ENCODE measurements at regions not wholly inside any gene's neighbourhood (a gene's known extent, or its start where the extent isn't known, plus 50 kb on each side); places are given as distances from the start of the nearest gene placed in this dataset.

DNA sequence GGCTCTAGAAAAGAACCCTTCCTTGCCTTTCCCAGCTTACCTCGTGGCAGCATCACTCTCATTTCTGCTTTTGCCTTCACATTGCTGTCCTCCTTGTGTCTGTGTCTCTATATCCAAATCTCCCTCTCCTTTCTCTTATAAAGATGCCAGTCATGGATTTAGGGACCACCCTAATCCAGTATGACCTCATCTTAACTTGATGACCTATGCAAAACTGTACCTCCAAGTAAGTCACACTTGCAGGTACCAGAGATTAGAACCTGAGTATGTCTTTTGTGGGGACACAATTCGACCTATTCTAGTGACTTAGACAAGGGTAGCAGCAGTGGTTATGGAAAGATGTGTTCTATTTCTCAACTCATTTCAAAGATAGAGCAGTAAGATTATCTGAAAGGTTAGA is 160.1 kb downstream of the HMHB1 start:
- H3K27me3 ChIP-seq (ENCODE audit: control insufficient read depth in 1 of 2, insufficient read depth in 1 of 2, low read length in 2 of 2): no peaks in the 10 kb centered on the region
- DNase-seq: no peak
- no peak overlapping the region for H2AK5ac ChIP-seq (ENCODE audit: low read length, severe bottlenecking)
- H3K79me1 ChIP-seq (replicated peaks; ENCODE audit: low read length, poor library complexity, severe bottlenecking): no peaks in the 10 kb centered on the region
- H3K27ac ChIP-seq (ENCODE audit: low read length, poor library complexity, severe bottlenecking): no peak overlapping the region
- H4K91ac ChIP-seq (ENCODE audit: low read length): no peak overlapping the region
- no peak overlapping the region for H2BK120ac ChIP-seq (ENCODE audit: low read depth, low read length)
- no peak overlapping the region for H3K18ac ChIP-seq (ENCODE audit: low read depth in 1 of 2, low read length in 2 of 2)
- no peaks in the 10 kb centered on the region for H3K4me1 ChIP-seq (ENCODE audit: control insufficient read depth, insufficient read depth, low read depth, low read length)
- H2AFZ ChIP-seq (ENCODE audit: low read depth, low read length): no peak overlapping the region
- no peak overlapping the region for H3K9ac ChIP-seq (ENCODE audit: low read length)
- H4K8ac ChIP-seq (ENCODE audit: low read length): no peak overlapping the region
- no peaks in the 10 kb centered on the region for H3K9me3 ChIP-seq (ENCODE audit: control insufficient read depth, low read length)
- H2BK15ac ChIP-seq (ENCODE audit: low read depth, poor library complexity, severe bottlenecking): no peak overlapping the region
- no peaks in the 10 kb centered on the region for H3K36me3 ChIP-seq (ENCODE audit: control insufficient read depth in 1 of 2, insufficient read depth in 2 of 2, low read depth in 1 of 2, low read length in 2 of 2)
- no peak overlapping the region for H2BK5ac ChIP-seq (ENCODE audit: low read depth, low read length, poor library complexity, severe bottlenecking)
- H3K14ac ChIP-seq (ENCODE audit: low read length in 2 of 2): no peak overlapping the region
- H3K4ac ChIP-seq (ENCODE audit: low read depth in 1 of 2, low read length in 2 of 2): no peak overlapping the region
- H3K4me3 ChIP-seq (ENCODE audit: insufficient read depth in 1 of 2, low read depth in 1 of 2, low read length in 2 of 2): no peak overlapping the region
- no peak overlapping the region for H3K23ac ChIP-seq (ENCODE audit: low read length in 2 of 2)
- 76% methylated on average over 2 of the region's 2 CpGs for WGBS
- H2BK12ac ChIP-seq (ENCODE audit: low read length in 2 of 2): no peak overlapping the region
- H3K4me2 ChIP-seq (ENCODE audit: low read length, poor library complexity, severe bottlenecking): no peak overlapping the region

DNA sequence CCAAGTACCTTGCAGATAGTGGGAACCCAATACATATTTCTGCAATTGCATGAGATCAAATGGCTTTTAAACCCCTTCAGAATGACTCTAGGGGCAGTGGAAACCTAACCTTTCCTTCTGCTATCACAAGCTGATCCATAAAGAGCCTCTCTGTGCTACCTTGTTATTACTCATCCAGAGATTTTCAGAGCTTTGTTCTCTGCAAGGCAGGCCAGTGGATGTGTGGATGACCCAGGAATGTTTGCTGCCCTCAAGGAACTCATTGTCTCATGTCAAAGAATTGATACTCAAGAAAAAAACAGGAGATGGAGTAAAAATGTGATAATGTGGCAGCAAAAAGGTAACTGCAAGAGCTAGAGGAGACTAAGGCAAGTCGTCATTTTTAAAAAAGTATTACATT is 164.1 kb downstream of the HMHB1 start:
- Histone ChIP-seq H3K27me3 (ENCODE audit: control insufficient read depth in 1 of 2, insufficient read depth in 1 of 2, low read length in 2 of 2) (no peaks in the 10 kb centered on the region), H2BK5ac (ENCODE audit: low read depth, low read length, poor library complexity, severe bottlenecking) (no peak overlapping the region), H3K9me3 (ENCODE audit: control insufficient read depth, low read length) (no peaks in the 10 kb centered on the region), H4K91ac (ENCODE audit: low read length) (no peak overlapping the region), H3K4me1 (ENCODE audit: control insufficient read depth, insufficient read depth, low read depth, low read length) (no peaks in the 10 kb centered on the region), H2AFZ (ENCODE audit: low read depth, low read length) (no peak overlapping the region), H3K9ac (ENCODE audit: low read length) (no peak overlapping the region), H3K79me1 (replicated peaks; ENCODE audit: low read length, poor library complexity, severe bottlenecking) (no peaks in the 10 kb centered on the region), H3K18ac (ENCODE audit: low read depth in 1 of 2, low read length in 2 of 2) (no peak overlapping the region), H3K14ac (ENCODE audit: low read length in 2 of 2) (no peak overlapping the region), H2AK5ac (ENCODE audit: low read length, severe bottlenecking) (no peak overlapping the region), H4K8ac (ENCODE audit: low read length) (no peak overlapping the region), H3K4ac (ENCODE audit: low read depth in 1 of 2, low read length in 2 of 2) (no peak overlapping the region), H2BK12ac (ENCODE audit: low read length in 2 of 2) (no peak overlapping the region), H2BK120ac (ENCODE audit: low read depth, low read length) (no peak overlapping the region), H2BK15ac (ENCODE audit: low read depth, poor library complexity, severe bottlenecking) (no peak overlapping the region), H3K27ac (ENCODE audit: low read length, poor library complexity, severe bottlenecking) (no peak overlapping the region), H3K4me3 (ENCODE audit: insufficient read depth in 1 of 2, low read depth in 1 of 2, low read length in 2 of 2) (no peak overlapping the region), H3K4me2 (ENCODE audit: low read length, poor library complexity, severe bottlenecking) (no peak overlapping the region), H3K36me3 (ENCODE audit: control insufficient read depth in 1 of 2, insufficient read depth in 2 of 2, low read depth in 1 of 2, low read length in 2 of 2) (no peaks in the 10 kb centered on the region), H3K23ac (ENCODE audit: low read length in 2 of 2) (no peak overlapping the region)
- DNase-seq: no peak
- no CpG with 5 or more reads among the region's 1 CpG for WGBS

DNA sequence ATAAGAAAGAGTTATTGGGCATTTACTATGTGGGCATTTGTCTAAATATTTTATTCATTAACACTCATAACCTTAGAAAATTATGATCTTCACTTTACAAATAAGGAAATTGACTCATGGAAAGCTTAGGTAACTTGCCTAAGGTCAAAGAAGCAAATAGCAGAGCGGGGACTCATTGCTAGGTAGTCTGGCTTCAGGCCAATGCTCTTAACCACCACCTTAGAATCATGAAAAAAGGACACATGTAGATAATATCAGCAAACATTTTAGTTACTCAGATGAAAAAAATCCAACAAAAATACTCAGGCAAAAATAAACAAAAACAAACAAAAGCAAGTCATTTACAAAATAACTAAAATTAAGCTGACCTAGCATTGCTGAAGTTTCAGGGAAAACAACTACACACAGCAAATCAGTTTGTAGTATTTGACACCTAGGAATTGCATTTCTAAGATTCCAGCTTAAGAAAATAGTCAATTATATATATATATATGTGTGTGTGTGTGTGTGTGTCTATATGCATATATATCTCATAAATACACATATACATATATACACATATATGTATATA is 166.0 kb downstream of the HMHB1 start:
- Histone ChIP-seq H2AK5ac (ENCODE audit: low read length, severe bottlenecking) (no peak overlapping the region), H2BK12ac (ENCODE audit: low read length in 2 of 2) (no peak overlapping the region), H3K9ac (ENCODE audit: low read length) (no peak overlapping the region), H2BK120ac (ENCODE audit: low read depth, low read length) (no peak overlapping the region), H3K9me3 (ENCODE audit: control insufficient read depth, low read length) (no peaks in the 10 kb centered on the region), H2BK5ac (ENCODE audit: low read depth, low read length, poor library complexity, severe bottlenecking) (no peak overlapping the region), H4K91ac (ENCODE audit: low read length) (no peak overlapping the region), H3K14ac (ENCODE audit: low read length in 2 of 2) (no peak overlapping the region), H4K8ac (ENCODE audit: low read length) (no peak overlapping the region), H3K4me3 (ENCODE audit: insufficient read depth in 1 of 2, low read depth in 1 of 2, low read length in 2 of 2) (no peak overlapping the region), H3K18ac (ENCODE audit: low read depth in 1 of 2, low read length in 2 of 2) (no peak overlapping the region), H2BK15ac (ENCODE audit: low read depth, poor library complexity, severe bottlenecking) (no peak overlapping the region), H3K27me3 (ENCODE audit: control insufficient read depth in 1 of 2, insufficient read depth in 1 of 2, low read length in 2 of 2) (no peaks in the 10 kb centered on the region), H3K36me3 (ENCODE audit: control insufficient read depth in 1 of 2, insufficient read depth in 2 of 2, low read depth in 1 of 2, low read length in 2 of 2) (no peaks in the 10 kb centered on the region), H3K79me1 (replicated peaks; ENCODE audit: low read length, poor library complexity, severe bottlenecking) (no peaks in the 10 kb centered on the region), H3K4me2 (ENCODE audit: low read length, poor library complexity, severe bottlenecking) (no peak overlapping the region), H3K23ac (ENCODE audit: low read length in 2 of 2) (no peak overlapping the region), H3K4ac (ENCODE audit: low read depth in 1 of 2, low read length in 2 of 2) (no peak overlapping the region), H3K4me1 (ENCODE audit: control insufficient read depth, insufficient read depth, low read depth, low read length) (no peaks in the 10 kb centered on the region), H3K27ac (ENCODE audit: low read length, poor library complexity, severe bottlenecking) (no peak overlapping the region), H2AFZ (ENCODE audit: low read depth, low read length) (no peak overlapping the region)
- WGBS: 67% methylated on average over 1 of the region's 1 CpG
- DNase-seq: no peak

DNA sequence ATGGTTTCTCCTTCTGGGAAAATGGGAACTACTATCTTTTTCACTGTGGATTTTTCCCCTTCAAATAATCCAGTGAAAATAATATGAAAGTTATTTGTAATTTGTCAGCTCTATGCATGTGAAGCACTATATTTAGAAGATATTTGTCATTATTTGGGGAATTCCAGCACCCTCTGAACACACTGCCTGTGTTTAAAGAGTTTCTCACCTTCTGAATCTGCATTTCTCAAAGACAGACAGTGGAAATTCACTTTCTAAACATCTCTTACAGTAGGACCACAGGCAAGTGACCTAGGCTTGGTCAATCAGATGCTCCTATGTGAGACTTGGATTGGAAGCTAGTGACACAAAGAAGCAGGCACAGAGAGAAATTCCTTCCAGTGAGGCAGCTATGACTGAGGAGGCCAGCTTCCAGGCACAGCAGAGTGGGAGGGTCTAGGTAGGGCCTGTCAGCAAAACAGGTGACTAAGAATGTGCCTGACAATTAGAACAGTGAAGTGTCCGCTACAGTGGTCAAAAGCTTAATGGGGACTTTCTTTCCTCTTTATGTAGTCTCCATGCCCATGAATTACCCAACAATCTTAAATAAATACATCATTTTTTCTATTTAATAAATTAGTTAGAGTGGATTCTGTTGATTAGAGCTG is 167.2 kb downstream of the HMHB1 start:
- Histone ChIP-seq H3K79me1 (replicated peaks; ENCODE audit: low read length, poor library complexity, severe bottlenecking) (no peaks in the 10 kb centered on the region), H3K27me3 (ENCODE audit: control insufficient read depth in 1 of 2, insufficient read depth in 1 of 2, low read length in 2 of 2) (no peaks in the 10 kb centered on the region), H3K18ac (ENCODE audit: low read depth in 1 of 2, low read length in 2 of 2) (no peak overlapping the region), H3K9me3 (ENCODE audit: control insufficient read depth, low read length) (no peaks in the 10 kb centered on the region), H2BK15ac (ENCODE audit: low read depth, poor library complexity, severe bottlenecking) (no peak overlapping the region), H3K36me3 (ENCODE audit: control insufficient read depth in 1 of 2, insufficient read depth in 2 of 2, low read depth in 1 of 2, low read length in 2 of 2) (no peaks in the 10 kb centered on the region), H2BK120ac (ENCODE audit: low read depth, low read length) (no peak overlapping the region), H3K4ac (ENCODE audit: low read depth in 1 of 2, low read length in 2 of 2) (no peak overlapping the region), H2BK5ac (ENCODE audit: low read depth, low read length, poor library complexity, severe bottlenecking) (no peak overlapping the region), H2AFZ (ENCODE audit: low read depth, low read length) (peak overlapping the region; percentile 73), H3K4me2 (ENCODE audit: low read length, poor library complexity, severe bottlenecking) (no peak overlapping the region), H2AK5ac (ENCODE audit: low read length, severe bottlenecking) (no peak overlapping the region), H3K4me3 (ENCODE audit: insufficient read depth in 1 of 2, low read depth in 1 of 2, low read length in 2 of 2) (no peak overlapping the region), H4K91ac (ENCODE audit: low read length) (no peak overlapping the region), H3K23ac (ENCODE audit: low read length in 2 of 2) (no peak overlapping the region), H3K27ac (ENCODE audit: low read length, poor library complexity, severe bottlenecking) (no peak overlapping the region), H2BK12ac (ENCODE audit: low read length in 2 of 2) (no peak overlapping the region), H3K14ac (ENCODE audit: low read length in 2 of 2) (no peak overlapping the region), H3K9ac (ENCODE audit: low read length) (no peak overlapping the region), H4K8ac (ENCODE audit: low read length) (no peak overlapping the region), H3K4me1 (ENCODE audit: control insufficient read depth, insufficient read depth, low read depth, low read length) (no peaks in the 10 kb centered on the region)
- WGBS: no CpG with 5 or more reads among the region's 1 CpG
- no peak for DNase-seq

Measured in mesenchymal stem cell (in vitro differentiated cells and primary cell).